ENCODE measurements at regions not wholly inside any gene's neighbourhood (a gene's known extent, or its start where the extent isn't known, plus 50 kb on each side); places are given as distances from the start of the nearest gene placed in this dataset.
"Not testable (repeated sequence)": the region's sequence is repeated elsewhere in the genome, so short reads cannot be mapped to it uniquely, and the experiment has no call there.

- H3K27ac ChIP-seq = no peak overlapping the region
- no peak for TF ChIP-seq CTCF (conservative IDR thresholded peaks at IDR 0.05)
Observed at GRCh38 chr7:68725843-68726785, 872.2 kb upstream of the AUTS2 start.

- not testable (repeated sequence) for H3K27ac ChIP-seq
Observed at GRCh38 chr7:68728720-68729119, 869.6 kb upstream of the AUTS2 start.

- no peak for TF ChIP-seq CTCF (conservative IDR thresholded peaks at IDR 0.05)
- peak overlapping the region; percentile 86 for H3K27ac ChIP-seq
Observed at GRCh38 chr7:68729371-68729770, 868.9 kb upstream of the AUTS2 start.

GRCh38 chr7:68730194-68730593, 868.1 kb upstream of the AUTS2 start:
- no peak for TF ChIP-seq CTCF (conservative IDR thresholded peaks at IDR 0.05)
- H3K27ac ChIP-seq = peak overlapping the region; percentile 86

GRCh38 chr7:68730964-68731363, 867.3 kb upstream of the AUTS2 start:
- peak overlapping the region; percentile 86 for H3K27ac ChIP-seq
- no peak for TF ChIP-seq CTCF (conservative IDR thresholded peaks at IDR 0.05)

GRCh38 chr7:68733219-68734153, 864.8 kb upstream of the AUTS2 start:
- TF ChIP-seq CTCF (conservative IDR thresholded peaks at IDR 0.05) = no peak
- peak overlapping the region; percentile 86 for H3K27ac ChIP-seq

- H3K27ac ChIP-seq = no peak overlapping the region
- TF ChIP-seq CTCF (conservative IDR thresholded peaks at IDR 0.05) = no peak
Observed at GRCh38 chr7:68734431-68734830, 863.8 kb upstream of the AUTS2 start.

Measured in VCaP (cell line).